Mesothelial cell of epicardium (in vitro differentiated cells): ENCODE measurements at regions not wholly inside any gene's neighbourhood (a gene's known extent, or its start where the extent isn't known, plus 50 kb on each side); places are given as distances from the start of the nearest gene placed in this dataset.
"Not testable (repeated sequence)": the region's sequence is repeated elsewhere in the genome, so short reads cannot be mapped to it uniquely, and the experiment has no call there.

Experiments used
- DNase-seq, 2 experiments: peaks; one replicate each; pipeline ENCODE4 v3.0.0; 2021; ENCODE audit warnings: low spot score in 2 of 2; ENCODE audit not compliant: unreplicated experiment in 2 of 2
- H3K27ac Mint-ChIP-seq: 2 replicates; pipeline ENCODE4 v1.8.0; 2021; ENCODE audit warnings: mixed read lengths
- H3K27me3 Mint-ChIP-seq: 2 replicates; pipeline ENCODE4 v1.8.0; 2021; ENCODE audit warnings: low read depth, mixed read lengths
- H3K36me3 Mint-ChIP-seq: 2 replicates; pipeline ENCODE4 v1.8.0; 2021; ENCODE audit warnings: mixed read lengths
- H3K4me1 Mint-ChIP-seq: 2 replicates; pipeline ENCODE4 v1.8.0; 2021; ENCODE audit warnings: mixed read lengths
- H3K4me3 Mint-ChIP-seq: 2 replicates; pipeline ENCODE4 v1.8.0; 2021; ENCODE audit warnings: mild to moderate bottlenecking, moderate library complexity, mixed read lengths
- H3K9me3 Mint-ChIP-seq: 2 replicates; pipeline ENCODE4 v1.8.0; 2021; ENCODE audit warnings: mixed read lengths
- TF ChIP-seq, protein P1 (sequence below): fragments of 200-600 bp; sonication (generic); IDR thresholded peaks from one replicate; pipeline ENCODE4 v1.5.0; 2021; ENCODE audit warnings: antibody characterized with exemption; ENCODE audit not compliant: unreplicated experiment

GRCh38 chr13:78129823-78130222, 211.2 kb upstream of the EDNRB start:
- Mint-ChIP-seq H3K27ac (no peak overlapping the region), H3K36me3 (no peaks in the 10 kb centered on the region), H3K4me1 (peaks cover 4% of the 10 kb centered on the region), H3K4me3 (no peak overlapping the region), H3K9me3 (no peaks in the 10 kb centered on the region), H3K27me3 (peaks cover 6% of the 10 kb centered on the region)
- no peak for DNase-seq
- TF ChIP-seq, protein P1, sequence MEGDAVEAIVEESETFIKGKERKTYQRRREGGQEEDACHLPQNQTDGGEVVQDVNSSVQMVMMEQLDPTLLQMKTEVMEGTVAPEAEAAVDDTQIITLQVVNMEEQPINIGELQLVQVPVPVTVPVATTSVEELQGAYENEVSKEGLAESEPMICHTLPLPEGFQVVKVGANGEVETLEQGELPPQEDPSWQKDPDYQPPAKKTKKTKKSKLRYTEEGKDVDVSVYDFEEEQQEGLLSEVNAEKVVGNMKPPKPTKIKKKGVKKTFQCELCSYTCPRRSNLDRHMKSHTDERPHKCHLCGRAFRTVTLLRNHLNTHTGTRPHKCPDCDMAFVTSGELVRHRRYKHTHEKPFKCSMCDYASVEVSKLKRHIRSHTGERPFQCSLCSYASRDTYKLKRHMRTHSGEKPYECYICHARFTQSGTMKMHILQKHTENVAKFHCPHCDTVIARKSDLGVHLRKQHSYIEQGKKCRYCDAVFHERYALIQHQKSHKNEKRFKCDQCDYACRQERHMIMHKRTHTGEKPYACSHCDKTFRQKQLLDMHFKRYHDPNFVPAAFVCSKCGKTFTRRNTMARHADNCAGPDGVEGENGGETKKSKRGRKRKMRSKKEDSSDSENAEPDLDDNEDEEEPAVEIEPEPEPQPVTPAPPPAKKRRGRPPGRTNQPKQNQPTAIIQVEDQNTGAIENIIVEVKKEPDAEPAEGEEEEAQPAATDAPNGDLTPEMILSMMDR: no peak

GRCh38 chr13:78129359-78129758, 210.7 kb upstream of the EDNRB start:
- H3K36me3 Mint-ChIP-seq: no peaks in the 10 kb centered on the region
- H3K9me3 Mint-ChIP-seq: no peaks in the 10 kb centered on the region
- no peak overlapping the region for H3K4me3 Mint-ChIP-seq
- H3K27ac Mint-ChIP-seq: no peak overlapping the region
- peaks cover 4% of the 10 kb centered on the region for H3K4me1 Mint-ChIP-seq
- H3K27me3 Mint-ChIP-seq: peaks cover 6% of the 10 kb centered on the region
- no peak for DNase-seq
- TF ChIP-seq, protein P1: no peak

DNA sequence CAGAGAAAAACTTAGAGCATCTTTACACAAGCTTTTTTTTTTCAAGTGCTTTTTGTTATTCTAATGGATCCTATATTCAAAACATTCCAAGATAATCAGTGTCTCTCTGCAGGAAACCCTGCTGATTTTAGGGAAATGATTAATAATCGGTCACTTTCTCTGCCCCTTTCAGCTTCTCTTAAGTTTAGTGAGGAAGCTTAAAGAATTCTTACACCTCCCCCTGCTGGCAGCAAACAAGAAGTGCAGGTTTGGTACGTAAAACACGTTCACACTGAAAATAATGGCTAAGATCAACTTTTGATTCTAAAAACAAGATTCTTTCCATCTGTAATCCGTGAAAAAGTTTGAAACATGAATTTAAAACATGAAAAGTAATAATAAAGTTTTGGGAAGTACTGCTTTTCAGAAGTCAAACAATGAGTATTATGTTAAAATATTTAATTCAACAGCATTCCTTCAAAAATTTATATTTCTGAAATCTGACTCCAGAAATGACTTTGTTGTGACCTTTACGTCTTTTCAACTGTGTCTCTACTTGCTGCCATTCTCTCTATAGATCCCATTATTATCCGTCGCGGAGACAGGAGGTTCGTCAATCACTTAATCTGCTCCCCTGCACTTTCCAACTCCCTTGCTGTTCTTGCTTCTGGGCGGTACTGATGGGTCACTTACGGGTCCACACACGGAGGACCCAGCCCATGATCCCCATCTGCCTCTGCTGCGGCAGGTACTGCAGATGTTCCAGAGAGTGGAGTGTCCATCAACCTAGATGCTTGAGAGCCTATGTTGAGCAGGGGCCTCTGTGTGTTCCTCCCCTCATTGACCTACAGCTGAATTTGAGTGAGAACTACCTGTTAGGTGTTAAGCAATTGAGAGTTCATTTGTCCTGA, 203.1 kb upstream of the EDNRB start:
- TF ChIP-seq, protein P1: peak; percentile 98
- DNase-seq: no peak
- Mint-ChIP-seq H3K4me1 (no peaks in the 10 kb centered on the region), H3K27me3 (peaks cover 17% of the 10 kb centered on the region), H3K27ac (no peak overlapping the region), H3K36me3 (no peaks in the 10 kb centered on the region), H3K4me3 (no peak overlapping the region), H3K9me3 (no peaks in the 10 kb centered on the region)

GRCh38 chr13:78121001-78121400, 202.4 kb upstream of the EDNRB start:
- TF ChIP-seq, protein P1: no peak
- Mint-ChIP-seq H3K9me3 (no peaks in the 10 kb centered on the region), H3K27ac (no peak overlapping the region), H3K36me3 (no peaks in the 10 kb centered on the region), H3K4me1 (no peaks in the 10 kb centered on the region), H3K4me3 (no peak overlapping the region), H3K27me3 (peaks cover 15% of the 10 kb centered on the region)
- DNase-seq: no peak

DNA sequence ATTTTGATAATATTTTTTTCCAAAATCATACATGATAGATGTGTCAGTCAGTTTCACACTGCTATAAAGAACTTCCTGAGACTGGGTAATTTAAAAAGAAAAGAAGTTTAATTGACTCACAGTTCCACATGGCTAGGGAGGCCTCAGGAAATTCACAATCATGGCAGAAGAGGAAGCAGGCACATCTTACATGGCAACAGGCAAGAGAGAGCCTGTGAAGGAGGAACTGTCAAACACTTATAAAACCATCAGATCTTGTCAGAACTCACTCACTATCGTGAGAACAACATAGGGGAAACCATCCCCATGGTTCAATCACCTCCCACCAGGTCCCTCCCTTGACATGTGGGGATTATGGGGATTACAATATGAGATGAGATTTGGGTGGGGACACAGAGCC, 201.5 kb upstream of the EDNRB start:
- H3K27me3 Mint-ChIP-seq: peaks cover 15% of the 10 kb centered on the region
- DNase-seq, H3K4me3 Mint-ChIP-seq, H3K4me1 Mint-ChIP-seq, H3K9me3 Mint-ChIP-seq, H3K36me3 Mint-ChIP-seq, H3K27ac Mint-ChIP-seq: not testable (repeated sequence)

GRCh38 chr13:78117070-78117469, 198.4 kb upstream of the EDNRB start:
- DNase-seq, H3K4me3 Mint-ChIP-seq, H3K27ac Mint-ChIP-seq, H3K4me1 Mint-ChIP-seq, H3K27me3 Mint-ChIP-seq, H3K36me3 Mint-ChIP-seq: not testable (repeated sequence)
- H3K9me3 Mint-ChIP-seq: peaks cover 28% of the 10 kb centered on the region
